NCI-H460 (cell line): ENCODE measurements at regions not wholly inside any gene's neighbourhood (a gene's known extent, or its start where the extent isn't known, plus 50 kb on each side); places are given as distances from the start of the nearest gene placed in this dataset.
"Not testable (repeated sequence)": the region's sequence is repeated elsewhere in the genome, so short reads cannot be mapped to it uniquely, and the experiment has no call there.

Experiments used
- DNase-seq: peaks from one replicate; pipeline ENCODE4 v3.0.0-alpha.2; 2016; ENCODE audit warnings: low read depth; ENCODE audit errors: extremely low read depth

GRCh38 chr7:10708447-10708846, 265.2 kb upstream of the PHF14 start:
- DNase-seq = peak; percentile 31

- DNase-seq = no peak
Observed at GRCh38 chr7:10718768-10719167, 254.9 kb upstream of the PHF14 start.

GRCh38 chr7:10720042-10720441, 253.6 kb upstream of the PHF14 start:
- DNase-seq = no peak

- no peak for DNase-seq
Observed at GRCh38 chr7:10721289-10721688, 252.4 kb upstream of the PHF14 start.

- DNase-seq = no peak
Observed at GRCh38 chr7:10723832-10724231, 249.8 kb upstream of the PHF14 start.

- no peak for DNase-seq
Observed at GRCh38 chr7:10724449-10724848, 249.2 kb upstream of the PHF14 start.

- DNase-seq = no peak
Observed at GRCh38 chr7:10727636-10728035, 246.0 kb upstream of the PHF14 start.

- DNase-seq = no peak
Observed at GRCh38 chr7:10731253-10731773, 242.4 kb upstream of the PHF14 start.

GRCh38 chr7:10733747-10734146, 239.9 kb upstream of the PHF14 start:
- DNase-seq = no peak

- no peak for DNase-seq
Observed at GRCh38 chr7:10734595-10734994, 239.1 kb upstream of the PHF14 start.

GRCh38 chr7:10739401-10739800, 234.3 kb upstream of the PHF14 start:
- DNase-seq = no peak

- no peak for DNase-seq
Observed at GRCh38 chr7:10740805-10741204, 232.9 kb upstream of the PHF14 start.

GRCh38 chr7:10756981-10757380, 216.7 kb upstream of the PHF14 start:
- no peak for DNase-seq

- DNase-seq = no peak
Observed at GRCh38 chr7:10759120-10759519, 214.6 kb upstream of the PHF14 start.

GRCh38 chr7:10767771-10768170, 205.9 kb upstream of the PHF14 start:
- DNase-seq = no peak

GRCh38 chr7:10770176-10770575, 203.5 kb upstream of the PHF14 start:
- DNase-seq = no peak

GRCh38 chr7:10773430-10773829, 200.2 kb upstream of the PHF14 start:
- DNase-seq = no peak

- no peak for DNase-seq
Observed at GRCh38 chr7:10779465-10780399, 193.9 kb upstream of the PHF14 start.

- no peak for DNase-seq
Observed at GRCh38 chr7:10780400-10780747, 193.3 kb upstream of the PHF14 start.

- DNase-seq = not testable (repeated sequence)
Observed at GRCh38 chr7:10786976-10787375, 186.7 kb upstream of the PHF14 start.

- DNase-seq = peak; percentile 37
Observed at GRCh38 chr7:10789170-10789569, 184.5 kb upstream of the PHF14 start.

GRCh38 chr7:10790910-10791309, 182.8 kb upstream of the PHF14 start:
- no peak for DNase-seq
